ENCODE measurements at regions not wholly inside any gene's neighbourhood (a gene's known extent, or its start where the extent isn't known, plus 50 kb on each side); places are given as distances from the start of the nearest gene placed in this dataset.
A peak's percentile ranks its signal among the peaks of the same experiment; 100 is the strongest.

GRCh38 chr10:55273946-55274345 is 472.9 kb upstream of the PCDH15 start:
- DNase-seq, result peak in 2 of 58 donors; percentile 12 to 13

GRCh38 chr10:55272886-55273285 is 471.9 kb upstream of the PCDH15 start:
- DNase-seq, result no peak

GRCh38 chr10:55266797-55267196 is 465.8 kb upstream of the PCDH15 start:
- no peak for DNase-seq

- no peak for DNase-seq
Observed at GRCh38 chr10:55263327-55263726, 462.3 kb upstream of the PCDH15 start.

GRCh38 chr10:55242544-55242943 is 441.5 kb upstream of the PCDH15 start:
- DNase-seq, result no peak

- DNase-seq, result no peak
Observed at GRCh38 chr10:55237462-55237861, 436.4 kb upstream of the PCDH15 start.

- DNase-seq, result no peak
Observed at GRCh38 chr10:55233505-55233904, 432.5 kb upstream of the PCDH15 start.

GRCh38 chr10:55233090-55233489 is 432.1 kb upstream of the PCDH15 start:
- DNase-seq, result no peak

GRCh38 chr10:55232553-55232952 is 431.5 kb upstream of the PCDH15 start:
- no peak for DNase-seq

GRCh38 chr10:55227967-55228366 is 426.9 kb upstream of the PCDH15 start:
- DNase-seq, result no peak

GRCh38 chr10:55224007-55224781 is 423.2 kb upstream of the PCDH15 start:
- DNase-seq, result no peak

- no peak for DNase-seq
Observed at GRCh38 chr10:55223352-55223751, 422.3 kb upstream of the PCDH15 start.

GRCh38 chr10:55220975-55221374 is 419.9 kb upstream of the PCDH15 start:
- DNase-seq, result no peak

- no peak for DNase-seq
Observed at GRCh38 chr10:55215699-55216098, 414.7 kb upstream of the PCDH15 start.

- DNase-seq, result no peak
Observed at GRCh38 chr10:55214608-55215007, 413.6 kb upstream of the PCDH15 start.

GRCh38 chr10:55212051-55212450 is 411.0 kb upstream of the PCDH15 start:
- DNase-seq, result no peak

GRCh38 chr10:55203874-55204273 is 402.8 kb upstream of the PCDH15 start:
- no peak for DNase-seq

GRCh38 chr10:55203319-55203718 is 402.3 kb upstream of the PCDH15 start:
- DNase-seq, result no peak

GRCh38 chr10:55200020-55200419 is 399.0 kb upstream of the PCDH15 start:
- DNase-seq, result no peak

GRCh38 chr10:55191236-55191860 is 390.3 kb upstream of the PCDH15 start:
- no peak for DNase-seq

GRCh38 chr10:55183993-55184392 is 383.0 kb upstream of the PCDH15 start:
- no peak for DNase-seq

GRCh38 chr10:55180357-55180756 is 379.3 kb upstream of the PCDH15 start:
- no peak for DNase-seq

GRCh38 chr10:55174419-55174818 is 373.4 kb upstream of the PCDH15 start:
- no peak for DNase-seq

All from anterior cingulate cortex (tissue), 58 donors.